Endothelial cell of umbilical vein (primary cell): ENCODE measurements at regions not wholly inside any gene's neighbourhood (a gene's known extent, or its start where the extent isn't known, plus 50 kb on each side); places are given as distances from the start of the nearest gene placed in this dataset.

ENCODE experiments used
- EZH2 ChIP-seq: IDR thresholded peaks from 2 replicates; pipeline ENCODE4 v1.6.1; 2012; ENCODE audit warnings: borderline replicate concordance, low read depth, mild to moderate bottlenecking, moderate library complexity, low read length, inconsistent platforms; ENCODE audit not compliant: severe bottlenecking
- FOS ChIP-seq: IDR thresholded peaks from 2 replicates; pipeline ENCODE4 v1.6.1; 2011; ENCODE audit warnings: mild to moderate bottlenecking, low read length, moderate library complexity, borderline replicate concordance; ENCODE audit not compliant: insufficient read depth
- JUN ChIP-seq: IDR thresholded peaks from 2 replicates; pipeline ENCODE4 v1.6.1; 2011; ENCODE audit warnings: borderline replicate concordance, low read depth; ENCODE audit not compliant: insufficient read length, insufficient read depth
- MYC ChIP-seq: IDR thresholded peaks from one replicate; pipeline ENCODE4 v1.6.1; 2011; ENCODE audit warnings: mild to moderate bottlenecking, low read depth, low read length
- POLR2A ChIP-seq: IDR thresholded peaks from 2 replicates; pipeline ENCODE4 v1.6.1; 2012; ENCODE audit warnings: low read depth, mild to moderate bottlenecking, control low read depth, low read length
- POLR2AphosphoS5 ChIP-seq: IDR thresholded peaks from 2 replicates; pipeline ENCODE4 v1.6.1; 2012; ENCODE audit warnings: low read depth, mild to moderate bottlenecking, control low read depth, low read length, moderate library complexity; ENCODE audit not compliant: insufficient read depth
- TF ChIP-seq, protein P1 (sequence below), 2 donors: IDR thresholded peaks; 1 replicate in 1 of 2; 2 replicates in 1 of 2; pipeline ENCODE4 v1.5.1; 2011; ENCODE audit warnings: low read length in 2 of 2, mild to moderate bottlenecking in 2 of 2, moderate library complexity in 2 of 2, control low read depth in 1 of 2, inconsistent platforms in 1 of 2, low read depth in 1 of 2; ENCODE audit not compliant: insufficient read depth in 1 of 2; ENCODE audit errors: extremely low read depth in 1 of 2
- TF ChIP-seq, protein P2 (sequence below): IDR thresholded peaks from 2 replicates; pipeline ENCODE4 v1.6.1; 2011; ENCODE audit not compliant: insufficient read depth, insufficient read length

DNA sequence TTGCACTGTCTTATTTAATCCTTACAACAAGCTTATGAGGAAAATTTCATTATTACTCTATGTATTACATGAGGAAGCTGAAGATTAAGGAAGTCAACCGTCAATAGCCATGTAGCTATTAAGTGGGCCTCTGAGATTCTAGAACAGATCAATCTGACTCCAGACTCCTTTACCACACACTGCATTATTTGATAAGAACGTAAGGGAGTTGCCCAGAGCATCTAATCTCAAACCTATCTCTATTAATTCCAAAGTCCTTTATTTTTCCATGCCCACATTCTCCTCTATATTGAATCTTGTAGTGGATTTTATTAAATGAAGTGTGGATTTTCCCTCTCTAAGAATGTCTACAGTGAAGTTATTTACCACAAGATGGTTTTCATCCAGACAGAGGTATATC, 118.2 kb upstream of the MTAP start:
- TF ChIP-seq, protein P1, sequence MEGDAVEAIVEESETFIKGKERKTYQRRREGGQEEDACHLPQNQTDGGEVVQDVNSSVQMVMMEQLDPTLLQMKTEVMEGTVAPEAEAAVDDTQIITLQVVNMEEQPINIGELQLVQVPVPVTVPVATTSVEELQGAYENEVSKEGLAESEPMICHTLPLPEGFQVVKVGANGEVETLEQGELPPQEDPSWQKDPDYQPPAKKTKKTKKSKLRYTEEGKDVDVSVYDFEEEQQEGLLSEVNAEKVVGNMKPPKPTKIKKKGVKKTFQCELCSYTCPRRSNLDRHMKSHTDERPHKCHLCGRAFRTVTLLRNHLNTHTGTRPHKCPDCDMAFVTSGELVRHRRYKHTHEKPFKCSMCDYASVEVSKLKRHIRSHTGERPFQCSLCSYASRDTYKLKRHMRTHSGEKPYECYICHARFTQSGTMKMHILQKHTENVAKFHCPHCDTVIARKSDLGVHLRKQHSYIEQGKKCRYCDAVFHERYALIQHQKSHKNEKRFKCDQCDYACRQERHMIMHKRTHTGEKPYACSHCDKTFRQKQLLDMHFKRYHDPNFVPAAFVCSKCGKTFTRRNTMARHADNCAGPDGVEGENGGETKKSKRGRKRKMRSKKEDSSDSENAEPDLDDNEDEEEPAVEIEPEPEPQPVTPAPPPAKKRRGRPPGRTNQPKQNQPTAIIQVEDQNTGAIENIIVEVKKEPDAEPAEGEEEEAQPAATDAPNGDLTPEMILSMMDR (IDR thresholded peaks at IDR 0.05; ENCODE audit: extremely low read depth in 1 of 2, insufficient read depth in 1 of 2, low read depth in 1 of 2, low read length in 2 of 2), result no peak
- no peak for TF ChIP-seq MYC
- no peak for TF ChIP-seq POLR2A
- TF ChIP-seq JUN, result no peak
- TF ChIP-seq POLR2AphosphoS5, result no peak
- TF ChIP-seq, protein P2, sequence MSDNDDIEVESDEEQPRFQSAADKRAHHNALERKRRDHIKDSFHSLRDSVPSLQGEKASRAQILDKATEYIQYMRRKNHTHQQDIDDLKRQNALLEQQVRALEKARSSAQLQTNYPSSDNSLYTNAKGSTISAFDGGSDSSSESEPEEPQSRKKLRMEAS, result no peak
- no peak for TF ChIP-seq EZH2
- TF ChIP-seq FOS, result no peak
